ENCODE measurements at regions not wholly inside any gene's neighbourhood (a gene's known extent, or its start where the extent isn't known, plus 50 kb on each side); places are given as distances from the start of the nearest gene placed in this dataset.
"Not testable (repeated sequence)": the region's sequence is repeated elsewhere in the genome, so short reads cannot be mapped to it uniquely, and the experiment has no call there.

DNA sequence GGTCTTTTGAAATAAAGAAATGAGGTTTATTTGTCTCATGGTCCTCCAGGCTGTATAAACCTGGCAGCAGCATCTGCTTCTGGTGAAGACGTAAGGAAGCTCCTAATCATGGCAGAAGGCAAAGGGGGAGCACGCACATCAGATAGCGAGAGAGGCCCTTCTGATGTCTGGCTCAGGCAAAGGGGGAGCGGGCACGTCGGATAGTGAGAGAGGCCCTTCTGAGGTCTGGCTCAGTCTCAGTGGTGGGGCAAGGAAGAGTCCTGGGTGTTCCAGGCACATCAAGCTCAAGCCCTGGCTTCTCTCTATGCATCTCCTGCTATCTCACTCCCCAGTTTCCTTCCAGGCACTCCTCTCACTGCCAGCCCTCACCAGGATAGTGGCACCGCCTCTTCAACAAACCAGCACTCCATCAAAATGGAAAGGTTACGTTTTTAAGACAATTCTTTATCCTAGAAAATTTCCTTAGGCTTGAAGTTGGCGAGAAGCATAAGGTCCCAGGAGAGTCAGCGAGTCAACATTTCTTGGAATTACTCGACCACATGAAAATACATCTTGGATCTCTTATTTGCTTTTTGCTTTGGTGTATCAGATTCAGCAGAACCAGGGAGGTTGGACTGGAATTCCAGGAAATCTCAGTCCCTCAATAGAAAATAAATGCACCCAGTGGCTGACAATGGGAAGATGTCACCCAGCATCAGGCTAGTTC lies 189.6 kb upstream of the TMEM132C start:
- no peak for DNase-seq (ENCODE audit: low spot score)

DNA sequence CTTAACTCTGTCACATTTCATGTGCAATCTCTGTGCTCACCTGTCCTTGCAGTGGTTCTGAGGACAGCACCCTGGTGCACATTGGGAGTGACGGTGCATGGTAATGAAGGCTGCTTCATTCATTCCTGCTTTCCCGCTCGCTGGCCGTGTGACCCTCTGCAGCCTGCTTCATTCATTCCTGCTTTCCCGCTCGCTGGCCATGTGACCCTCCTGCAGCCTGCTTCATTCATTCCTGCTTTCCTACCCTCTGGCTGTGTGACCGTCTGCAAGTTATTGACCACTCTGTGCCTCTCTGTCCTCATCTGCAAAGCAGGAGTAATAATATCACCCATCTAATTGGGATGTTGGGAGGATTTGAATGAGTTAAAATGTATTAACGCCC lies 189.1 kb upstream of the TMEM132C start:
- no peak for DNase-seq (ENCODE audit: low spot score)

DNA sequence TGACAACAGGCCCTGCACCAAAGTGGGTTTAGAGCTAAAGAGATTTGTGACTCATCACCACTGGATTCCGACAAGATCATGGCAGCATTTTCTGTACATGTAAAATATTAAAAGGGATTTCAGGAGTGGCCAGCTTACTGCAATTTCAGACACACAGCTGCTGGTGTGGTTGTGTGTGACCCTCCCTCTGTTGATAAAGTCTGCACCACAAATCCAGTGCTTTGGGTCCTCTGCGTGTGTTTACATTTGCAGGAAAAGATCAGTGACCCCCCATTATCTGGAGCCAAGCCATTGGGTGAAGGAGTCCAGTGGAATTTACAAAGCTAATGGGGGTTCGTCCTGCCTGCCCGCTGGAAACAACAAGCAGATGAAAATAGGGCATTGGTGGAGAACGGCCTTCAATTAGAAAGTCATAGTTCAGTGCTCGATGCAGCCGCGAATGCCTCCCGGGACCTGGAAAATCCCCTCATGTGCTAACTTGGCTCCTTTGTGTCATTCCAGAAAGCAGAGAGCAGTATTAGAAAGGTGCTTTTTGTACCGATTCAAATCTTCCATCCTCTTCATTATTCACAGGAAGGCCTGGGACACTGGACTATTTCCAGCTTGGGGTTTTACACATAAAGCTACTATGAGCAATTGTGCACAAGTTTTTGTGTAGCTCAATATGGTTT lies 188.5 kb upstream of the TMEM132C start:
- no peak for DNase-seq (ENCODE audit: low spot score)

DNA sequence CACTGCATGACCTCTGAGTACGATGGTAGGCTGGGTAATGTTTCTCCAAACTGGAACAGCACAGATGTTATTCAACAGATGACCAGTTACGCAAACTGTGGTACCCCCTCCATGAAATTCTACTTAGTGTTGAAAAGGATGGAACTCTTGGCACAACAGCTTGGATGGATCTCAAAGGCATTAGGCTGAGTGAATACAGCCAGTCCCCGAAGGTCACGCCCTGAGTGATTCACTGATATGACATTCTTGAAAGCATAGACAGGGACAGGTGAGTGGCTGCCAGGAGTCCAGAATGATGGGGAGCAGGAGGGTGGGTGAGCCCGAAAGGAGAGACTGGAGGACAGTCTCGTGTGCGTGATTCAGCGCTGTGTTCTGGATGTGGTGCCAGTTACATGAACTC lies 187.5 kb upstream of the TMEM132C start:
- DNase-seq (ENCODE audit: low spot score), result no peak

DNA sequence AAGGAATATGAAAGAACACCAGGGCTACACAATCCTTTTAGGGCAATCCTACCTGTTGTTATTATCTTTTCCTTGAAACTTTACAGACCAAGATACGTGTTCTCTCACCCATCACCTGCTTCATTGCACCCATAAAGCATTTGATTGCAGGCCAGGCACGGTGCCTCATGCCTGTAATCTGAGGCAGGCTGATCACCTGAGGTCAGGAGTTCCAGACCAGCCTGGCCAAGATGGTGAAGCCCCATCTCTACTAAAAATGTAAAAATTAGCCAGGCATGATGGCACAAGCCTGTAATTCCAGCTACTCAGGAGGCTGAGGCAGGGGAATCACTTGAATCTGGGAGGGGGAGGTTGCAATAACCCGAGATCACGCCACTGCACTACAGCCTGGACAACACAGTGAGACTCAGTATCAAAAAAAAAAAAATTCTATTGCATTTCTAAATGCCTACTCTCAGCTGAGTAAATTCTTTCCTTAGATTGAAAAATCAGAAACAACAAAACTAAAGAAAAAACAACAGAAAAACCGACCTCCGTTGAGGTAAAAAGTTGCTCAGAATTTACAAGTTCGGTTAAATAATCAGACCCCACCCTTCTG lies 183.7 kb upstream of the TMEM132C start:
- DNase-seq (ENCODE audit: low spot score), result no peak

DNA sequence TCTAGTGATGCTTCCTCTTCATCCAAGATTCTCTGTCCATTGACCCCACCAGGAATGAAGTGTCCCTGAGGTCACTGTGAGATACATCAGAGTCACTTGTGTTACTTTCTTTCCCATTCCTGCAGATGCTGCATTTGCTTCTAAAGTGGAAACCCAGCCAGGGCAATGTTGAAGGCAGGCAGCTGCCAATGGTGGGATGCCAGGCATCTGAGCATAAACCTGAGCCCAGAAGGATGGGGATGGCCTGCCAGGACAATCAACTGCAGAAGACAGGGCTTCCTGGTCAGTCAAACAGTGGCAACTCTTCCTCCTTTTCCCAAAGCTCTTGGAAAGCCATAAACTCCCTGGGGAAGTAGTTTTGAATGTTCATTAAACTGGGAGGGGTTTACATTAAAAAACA lies 178.0 kb upstream of the TMEM132C start:
- no peak for DNase-seq (ENCODE audit: low spot score)

DNA sequence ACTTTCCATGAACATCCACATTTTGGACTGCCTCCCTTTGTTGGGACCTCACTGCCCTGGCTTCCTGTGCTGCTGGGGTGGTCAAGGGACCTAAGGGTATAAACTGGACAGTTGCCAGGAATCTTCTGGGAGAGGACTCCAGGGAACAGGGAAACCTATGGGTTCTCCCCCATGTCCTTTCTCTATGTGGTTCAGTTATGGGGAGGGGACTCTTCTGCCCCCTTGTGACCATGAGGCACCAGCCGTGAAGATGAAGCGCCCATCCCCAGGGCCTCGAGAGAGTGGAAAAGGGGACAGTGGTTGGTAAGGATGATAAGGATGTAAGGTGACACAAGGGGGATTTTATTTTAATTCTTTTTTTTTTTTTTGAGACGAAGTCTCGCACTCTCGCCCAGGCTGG lies 177.0 kb upstream of the TMEM132C start:
- DNase-seq (ENCODE audit: low spot score), result no peak

DNA sequence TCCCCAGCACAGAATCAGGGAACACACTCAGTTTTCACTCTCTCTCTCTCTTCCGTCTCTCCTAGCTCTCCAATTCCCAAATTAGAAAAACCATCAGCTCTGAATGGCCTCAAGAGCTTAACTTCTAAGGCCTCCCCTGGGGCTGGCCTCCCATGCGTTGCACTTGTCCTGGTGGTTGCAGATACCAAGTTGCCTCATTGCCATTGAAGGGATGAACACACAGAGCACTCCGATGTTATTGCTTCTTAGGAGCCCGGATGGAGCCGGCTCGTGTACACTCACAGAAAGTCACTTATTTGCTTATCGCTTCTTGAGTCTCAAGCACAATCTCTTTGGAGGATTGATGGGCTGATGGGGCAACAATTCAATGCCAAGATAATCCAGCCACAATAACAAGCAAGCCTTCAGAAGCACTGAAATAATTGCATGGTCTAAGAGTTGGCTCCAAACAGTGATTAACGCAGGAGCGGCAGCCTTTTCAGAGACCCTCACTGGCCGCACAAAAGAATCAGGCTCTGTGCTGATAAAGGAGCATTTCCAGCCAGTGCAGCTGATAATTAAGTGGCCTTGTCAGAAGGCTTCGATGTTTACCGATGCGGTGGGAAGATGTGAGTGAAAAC lies 175.8 kb upstream of the TMEM132C start:
- no peak for DNase-seq (ENCODE audit: low spot score)

DNA sequence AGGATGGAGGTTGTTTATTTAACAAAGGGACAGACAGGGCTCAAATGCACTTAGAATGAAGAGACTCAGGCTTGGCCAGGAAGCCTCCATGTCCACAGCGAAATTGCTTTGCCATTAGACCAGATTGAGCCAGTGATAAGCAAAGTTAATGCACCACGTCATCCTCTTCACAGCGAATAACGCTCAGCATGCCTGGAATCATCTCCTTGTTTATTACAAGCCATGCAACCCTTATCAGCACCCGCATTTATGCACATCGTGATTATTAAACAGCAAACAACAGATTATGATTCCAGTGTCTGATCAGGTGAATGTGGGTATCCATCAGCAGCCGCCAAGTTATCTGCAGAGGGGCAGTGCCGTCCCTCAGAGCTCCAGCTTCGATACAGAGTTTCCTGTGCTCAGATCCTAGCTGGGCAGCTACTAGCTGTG lies 175.0 kb upstream of the TMEM132C start:
- no peak for DNase-seq (ENCODE audit: low spot score)

DNA sequence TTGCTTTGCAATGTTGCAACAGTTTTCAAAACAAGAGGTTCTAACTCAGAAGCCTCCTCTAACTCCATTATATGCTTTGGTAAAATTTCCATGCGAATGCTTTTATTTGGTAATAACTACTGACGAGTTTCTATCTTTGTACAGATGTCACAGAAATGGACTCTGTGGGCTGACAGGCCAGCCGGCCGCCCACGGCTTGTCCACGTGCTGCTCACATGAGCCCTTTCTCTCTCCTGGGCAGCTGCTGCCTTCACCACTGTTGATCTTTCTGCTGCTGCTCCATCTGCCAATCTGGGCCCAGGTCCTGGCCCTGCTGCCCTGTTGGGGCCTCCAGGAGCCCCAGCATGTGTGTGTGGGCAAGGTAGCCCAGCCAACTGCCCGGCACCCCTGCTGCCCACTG lies 168.2 kb upstream of the TMEM132C start:
- DNase-seq (ENCODE audit: low spot score), result no peak

DNA sequence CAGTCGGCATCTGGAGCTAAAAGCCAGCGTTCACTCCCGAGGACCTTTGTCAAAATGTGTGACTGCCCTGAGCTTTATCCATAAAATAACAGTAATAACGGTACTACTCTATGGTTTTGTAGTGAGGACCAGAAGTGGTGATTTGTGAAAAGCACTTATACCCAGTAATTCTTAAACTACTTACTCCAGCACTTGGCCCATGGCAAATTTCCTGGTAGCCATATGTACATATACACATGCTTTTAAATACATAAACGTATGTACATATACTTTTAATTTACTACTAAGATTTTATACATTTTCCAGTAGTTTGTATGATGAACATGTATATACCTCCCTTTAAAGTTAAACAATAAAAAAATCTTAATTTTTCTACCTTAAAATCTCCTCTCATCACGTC lies 163.8 kb upstream of the TMEM132C start:
- DNase-seq (ENCODE audit: low spot score), result no peak

DNA sequence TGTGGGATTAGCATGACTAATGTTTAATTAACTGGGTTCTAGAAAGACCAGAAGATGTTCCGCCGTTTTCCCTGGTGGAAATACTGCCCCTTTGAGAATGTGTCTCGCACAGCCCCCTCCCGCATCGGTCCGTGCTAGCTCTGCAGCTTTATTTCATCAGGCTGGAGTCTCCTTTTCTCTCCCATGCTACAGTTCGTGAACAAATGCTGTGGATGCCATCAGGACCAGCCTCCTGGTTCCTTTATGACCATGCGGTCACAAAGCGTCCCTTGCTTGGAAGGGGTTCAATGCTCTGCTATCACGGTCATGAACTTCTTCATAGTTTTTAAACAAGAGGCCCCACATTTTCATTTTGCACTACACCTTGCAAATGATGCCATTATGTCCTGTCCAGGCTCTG lies 157.7 kb upstream of the TMEM132C start:
- no peak for DNase-seq (ENCODE audit: low spot score)

DNA sequence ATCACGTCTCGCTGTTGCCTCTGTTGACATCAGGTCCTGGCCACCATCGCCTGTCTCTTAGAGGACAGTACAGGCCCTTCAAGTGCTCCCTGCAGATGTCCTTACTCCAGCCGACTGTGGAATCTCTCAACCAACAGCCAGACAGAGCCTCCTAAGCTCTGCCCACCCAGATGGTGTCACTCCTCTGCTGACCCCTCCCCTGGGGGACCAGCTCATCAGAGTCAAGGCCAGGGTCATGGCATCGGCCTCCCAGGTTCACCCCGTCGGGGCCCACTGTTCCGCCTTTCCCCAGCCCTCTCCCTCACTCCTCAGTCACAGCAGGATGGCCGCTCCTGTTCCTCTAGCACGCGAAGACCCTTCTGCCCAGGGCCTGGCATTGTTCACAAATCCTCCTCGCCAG lies 157.3 kb upstream of the TMEM132C start:
- no peak for DNase-seq (ENCODE audit: low spot score)

DNA sequence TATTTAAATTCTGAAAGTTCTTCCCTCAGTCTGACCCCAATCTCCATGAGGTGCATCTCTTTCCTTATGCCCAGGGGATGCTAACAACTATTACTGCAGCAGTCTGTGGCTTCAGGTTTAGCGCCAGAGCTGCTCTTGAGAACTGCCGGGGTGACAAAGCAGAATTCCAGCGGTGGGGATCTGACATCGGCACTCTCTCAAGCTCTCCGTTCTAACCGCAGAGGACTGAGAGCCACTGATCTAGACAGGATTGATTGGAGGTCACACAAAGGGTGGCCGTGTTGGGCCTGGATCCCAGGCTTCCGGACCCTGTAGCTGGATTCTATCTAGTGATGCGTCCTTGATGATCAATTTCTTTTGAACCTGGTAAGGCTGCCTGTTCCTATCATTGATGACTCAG lies 155.6 kb upstream of the TMEM132C start:
- DNase-seq (ENCODE audit: low spot score), result no peak

DNA sequence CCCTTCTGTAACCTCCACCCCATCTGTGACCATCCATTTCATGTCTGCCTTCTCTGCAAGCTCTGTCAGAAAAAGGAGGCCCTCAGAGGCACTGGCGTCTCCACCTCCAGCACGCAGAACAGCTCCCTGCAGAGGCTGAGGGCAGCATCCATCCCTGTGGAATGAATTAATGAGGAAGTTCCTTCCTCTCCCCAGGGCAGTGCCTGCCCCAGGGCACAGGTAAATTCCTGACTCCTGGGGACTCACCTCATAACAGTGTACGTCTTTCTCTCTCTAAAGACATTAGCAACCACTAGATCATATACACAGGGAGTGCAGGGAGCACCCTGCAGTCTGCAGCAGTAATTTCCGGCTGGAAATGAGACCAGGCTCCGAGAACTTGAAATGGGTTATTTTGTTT lies 155.0 kb upstream of the TMEM132C start:
- no peak for DNase-seq (ENCODE audit: low spot score)

DNA sequence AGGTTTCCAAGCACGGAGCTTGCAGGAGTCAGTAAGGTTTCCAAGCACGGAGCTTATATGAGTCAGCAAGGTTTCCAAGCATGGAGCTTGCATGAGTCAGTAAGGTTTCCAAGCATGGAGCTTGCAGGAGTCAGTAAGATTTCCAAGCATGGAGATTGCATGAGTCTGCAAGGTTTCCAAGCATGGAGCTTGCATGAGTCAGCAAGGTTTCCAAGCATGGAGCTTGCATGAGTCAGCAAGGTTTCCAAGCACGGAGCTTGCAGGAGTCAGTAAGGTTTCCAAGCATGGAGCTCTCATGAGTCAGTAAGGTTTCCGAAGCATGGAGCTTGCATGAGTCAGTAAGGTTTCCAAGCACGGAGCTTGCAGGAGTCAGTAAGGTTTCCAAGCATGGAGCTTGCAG lies 153.7 kb upstream of the TMEM132C start:
- not testable (repeated sequence) for DNase-seq (ENCODE audit: low spot score)

DNA sequence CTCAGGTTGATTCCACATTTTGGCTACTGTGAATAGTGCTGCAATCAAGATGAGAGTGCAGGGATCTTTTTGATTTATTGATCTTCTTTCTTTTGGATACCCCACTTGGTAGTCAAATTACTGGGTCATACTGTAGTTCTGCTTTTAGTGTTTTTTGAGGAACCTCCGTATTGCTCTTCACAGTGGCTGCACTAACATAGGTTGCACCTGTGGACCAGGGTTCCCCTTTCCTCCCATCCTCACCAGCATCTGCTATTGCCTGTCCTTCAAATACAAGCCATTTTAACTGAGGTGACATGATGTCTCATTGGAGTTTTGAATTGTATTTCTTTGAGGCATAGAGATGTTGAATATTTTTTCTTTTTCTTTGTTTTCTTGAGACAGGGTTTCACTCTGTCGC lies 152.5 kb upstream of the TMEM132C start:
- no peak for DNase-seq (ENCODE audit: low spot score)

DNA sequence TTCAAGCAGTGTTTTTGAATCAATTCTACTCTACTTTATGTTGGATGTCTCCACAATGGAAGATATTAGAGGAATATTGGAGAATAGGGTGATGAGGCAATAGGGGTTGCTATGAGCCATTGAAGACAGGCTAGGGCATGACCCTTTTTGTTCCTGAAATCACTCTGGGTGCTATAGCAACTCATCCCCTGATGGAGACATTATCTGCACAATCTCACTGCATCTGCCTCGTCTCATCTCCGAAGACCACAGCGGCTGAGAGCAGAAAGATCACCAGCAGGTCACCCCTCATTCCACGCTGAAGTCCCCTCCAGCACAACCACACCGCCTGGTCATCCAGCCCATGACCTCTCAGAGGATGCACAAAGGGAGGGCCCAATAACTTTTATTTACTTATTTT lies 150.4 kb upstream of the TMEM132C start:
- DNase-seq (ENCODE audit: low spot score), result no peak

DNA sequence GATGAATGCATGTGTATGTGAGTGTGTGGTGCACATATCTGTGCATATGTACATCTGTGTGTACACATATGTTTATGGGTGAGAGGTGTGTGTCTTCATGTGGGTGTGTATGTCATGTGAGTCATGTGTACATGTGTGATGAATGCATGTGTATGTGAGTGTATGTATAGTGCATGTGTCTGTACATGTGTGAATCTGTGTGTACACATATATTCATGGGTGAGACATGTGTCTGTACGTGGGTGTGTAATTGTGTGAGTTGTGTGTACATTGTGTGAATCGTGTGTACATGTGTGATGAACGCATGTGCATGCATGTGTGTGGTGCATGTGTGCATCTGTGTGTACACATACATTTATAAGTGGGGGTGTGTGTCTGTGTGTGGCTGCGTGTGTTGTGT lies 146.9 kb upstream of the TMEM132C start:
- no peak for DNase-seq (ENCODE audit: low spot score)

DNA sequence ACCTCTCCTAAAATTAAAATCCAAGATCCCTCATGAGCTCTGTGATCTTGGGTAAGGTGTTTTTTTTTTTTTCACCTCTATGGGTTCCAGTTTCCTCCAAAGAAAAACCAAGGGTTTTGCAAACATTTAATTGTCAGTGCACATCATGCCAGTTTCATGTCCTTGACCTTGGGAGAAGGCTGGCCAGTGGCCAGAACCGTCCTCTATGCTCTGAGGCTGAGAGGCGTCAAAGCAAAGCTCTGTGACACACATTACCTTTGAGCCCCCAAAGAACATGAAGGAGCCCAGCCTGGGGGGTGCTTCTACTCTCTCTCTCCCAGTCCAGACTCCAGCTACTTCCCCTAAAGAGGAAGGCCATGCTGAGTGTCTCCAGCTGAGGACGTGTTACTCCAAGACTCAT lies 145.5 kb upstream of the TMEM132C start:
- DNase-seq (ENCODE audit: low spot score), result no peak

DNA sequence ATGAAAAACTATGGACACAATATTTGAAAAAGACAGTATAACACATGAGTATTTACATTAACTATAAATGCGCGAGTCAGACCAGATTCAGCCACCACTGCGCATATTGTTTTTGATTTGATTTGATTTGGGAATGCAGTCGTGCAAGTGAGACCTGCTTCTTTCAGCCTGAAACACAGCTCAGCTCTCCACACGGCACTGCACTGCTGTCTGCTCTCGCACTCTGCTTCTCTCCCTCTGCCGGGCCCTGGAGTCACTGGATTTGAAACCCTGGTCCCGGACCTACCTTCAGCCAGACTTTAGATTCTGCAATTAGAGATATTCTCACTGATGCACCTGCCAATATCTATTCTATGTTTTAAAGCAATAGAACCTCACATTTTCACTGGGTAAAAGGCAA lies 143.9 kb upstream of the TMEM132C start:
- no peak for DNase-seq (ENCODE audit: low spot score)

DNA sequence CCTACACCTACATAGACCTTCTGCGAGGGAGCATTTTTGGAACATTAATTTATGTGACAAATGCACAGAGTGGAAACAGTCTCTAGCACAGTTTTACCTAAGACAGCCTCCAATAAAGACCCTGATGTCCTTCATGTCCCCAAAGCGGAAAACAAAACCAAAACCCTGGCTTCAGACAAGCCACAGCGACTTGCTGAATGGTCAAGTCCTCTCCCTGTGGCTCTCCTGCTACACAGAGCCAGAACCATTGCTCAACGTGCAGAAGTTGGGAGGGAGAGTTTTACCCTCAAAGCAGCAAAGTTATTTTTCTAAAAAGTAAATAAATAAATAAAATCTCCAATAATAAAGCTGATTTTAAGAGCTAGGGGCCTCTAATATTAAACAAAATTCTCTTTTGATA lies 135.0 kb upstream of the TMEM132C start:
- no peak for DNase-seq (ENCODE audit: low spot score)

Measured in pons (tissue), 1 donor.